HG02884 (cell line): ENCODE measurements at regions not wholly inside any gene's neighbourhood (a gene's known extent, or its start where the extent isn't known, plus 50 kb on each side); places are given as distances from the start of the nearest gene placed in this dataset.

ENCODE experiments used
- ATAC-seq: cut with Tn5 transposase; IDR thresholded peaks from one replicate; pipeline ENCODE4 v1.9.1; 2021; ENCODE audit warnings: mild to moderate bottlenecking, moderate library complexity; ENCODE audit not compliant: unreplicated experiment

DNA sequence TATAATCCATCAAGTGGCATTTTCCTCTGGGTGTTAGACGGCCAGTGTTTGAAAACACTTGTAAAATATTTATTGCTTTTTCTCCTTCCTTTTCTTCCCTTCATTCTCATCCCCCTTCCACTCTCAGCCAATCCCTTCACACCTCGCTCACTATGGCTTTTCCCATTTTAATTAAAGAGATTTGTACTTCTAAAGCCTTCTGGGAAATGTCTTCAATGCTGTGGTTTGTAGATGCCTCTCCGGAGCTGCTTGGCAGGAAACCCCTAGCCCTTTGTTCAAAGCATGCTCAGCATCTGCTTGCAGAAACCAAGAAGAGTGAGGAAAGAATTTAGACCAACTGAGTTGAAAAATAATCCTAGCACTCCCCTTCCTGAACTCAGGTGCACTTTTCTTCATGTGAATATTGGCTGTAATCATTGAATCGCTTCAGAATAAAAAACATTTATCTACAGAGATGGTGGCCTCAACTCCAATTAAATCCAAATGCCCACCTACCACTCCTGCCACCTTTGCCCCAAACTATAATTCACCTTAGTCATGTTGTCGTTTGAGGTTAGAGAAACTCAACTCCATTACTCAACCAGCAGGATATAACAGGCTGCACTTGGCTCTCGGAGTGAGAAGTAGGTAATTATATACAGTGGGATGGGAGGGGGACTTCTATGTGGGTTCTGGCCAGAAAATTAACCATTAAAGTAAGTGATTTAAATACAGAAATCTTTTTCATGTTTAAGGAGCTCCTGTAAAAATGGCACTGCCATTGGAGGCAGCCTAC is 659.4 kb upstream of the CAMK1G start:
- ATAC-seq = no peak

DNA sequence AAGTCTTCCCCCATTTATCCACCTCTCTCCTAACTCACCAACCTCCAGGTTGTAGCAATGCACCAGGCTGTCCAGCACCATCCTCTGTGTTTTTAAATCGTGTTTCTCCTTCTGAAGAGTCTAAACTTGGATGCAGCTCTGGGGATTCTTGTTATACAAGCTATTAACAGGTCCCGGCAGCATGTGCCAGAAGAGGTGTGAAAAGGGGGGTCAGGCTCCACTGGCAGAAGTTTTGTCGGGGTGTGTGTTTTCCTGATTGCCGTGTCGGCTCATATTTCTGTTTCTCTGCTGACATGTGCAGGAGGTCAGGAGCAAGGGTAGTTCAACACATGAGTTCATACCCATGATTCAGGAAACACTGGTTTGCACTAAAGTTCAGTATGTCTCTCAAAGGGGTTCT is 658.6 kb upstream of the CAMK1G start:
- ATAC-seq = no peak

DNA sequence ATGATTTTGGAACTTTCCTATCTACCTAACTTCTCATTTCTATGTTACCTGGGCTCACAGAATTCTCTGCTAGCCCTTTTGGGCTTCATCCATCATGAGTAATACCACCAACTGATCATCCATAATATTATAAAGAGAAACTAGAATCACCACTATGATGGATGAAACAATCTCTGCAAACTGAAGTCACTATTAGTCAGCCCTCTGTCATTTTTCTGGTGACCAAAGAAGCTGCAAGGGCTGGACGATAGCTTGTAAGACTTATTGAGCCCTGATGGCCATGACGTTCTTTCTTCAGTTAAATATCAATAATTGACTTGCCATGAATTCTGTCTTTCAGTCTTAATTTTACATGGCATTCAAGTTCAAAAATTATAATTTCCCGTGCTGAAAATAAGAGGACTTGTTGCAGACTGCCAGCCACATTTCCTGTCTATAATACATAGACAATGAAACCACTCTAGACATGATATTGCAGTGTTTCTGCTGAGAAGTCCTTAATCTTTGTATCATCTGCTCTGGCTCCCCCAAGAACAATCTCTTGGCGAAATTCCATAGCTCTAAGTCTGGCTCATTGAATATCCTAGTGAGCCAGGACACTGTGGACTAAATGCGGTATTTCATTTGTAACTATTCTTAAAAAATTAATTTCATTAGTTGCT is 655.0 kb upstream of the CAMK1G start:
- no peak for ATAC-seq

DNA sequence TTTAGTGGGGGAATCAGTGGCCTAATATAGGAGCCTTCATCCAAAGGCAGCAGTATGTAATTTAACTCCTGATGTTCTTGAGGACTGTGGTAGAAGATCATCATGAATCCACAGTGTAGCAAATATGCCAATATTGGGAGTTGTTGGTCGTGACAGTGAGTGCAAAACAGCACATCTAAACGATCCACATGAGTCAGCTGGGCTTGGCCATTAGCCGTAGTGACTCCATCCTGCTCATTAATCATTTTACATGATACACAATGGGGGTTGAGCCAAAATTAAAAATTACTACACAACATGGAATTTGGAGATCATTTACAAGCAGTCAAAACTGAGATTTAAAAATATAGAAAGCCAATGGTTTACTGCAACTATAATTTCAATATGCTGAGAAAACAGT is 653.9 kb upstream of the CAMK1G start:
- no peak for ATAC-seq

DNA sequence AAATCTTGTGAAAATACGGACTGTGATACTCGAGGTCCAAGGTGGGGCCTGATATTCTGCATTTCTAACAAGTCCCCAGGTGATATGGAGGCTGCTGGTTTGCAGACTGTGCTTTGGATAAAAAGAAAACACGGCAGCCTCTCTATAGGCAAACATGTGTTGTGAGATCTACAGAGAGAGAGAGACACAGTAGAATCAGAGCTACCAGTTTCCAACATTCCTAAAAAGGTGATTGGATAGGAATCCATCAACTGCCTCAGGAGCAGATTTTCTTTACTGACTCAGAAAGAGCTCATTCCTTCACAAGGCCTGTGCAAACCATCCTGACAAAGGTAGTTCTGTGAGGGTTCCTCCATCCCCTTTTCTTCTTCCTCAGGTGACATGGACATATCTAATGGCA is 651.6 kb upstream of the CAMK1G start:
- ATAC-seq = no peak

DNA sequence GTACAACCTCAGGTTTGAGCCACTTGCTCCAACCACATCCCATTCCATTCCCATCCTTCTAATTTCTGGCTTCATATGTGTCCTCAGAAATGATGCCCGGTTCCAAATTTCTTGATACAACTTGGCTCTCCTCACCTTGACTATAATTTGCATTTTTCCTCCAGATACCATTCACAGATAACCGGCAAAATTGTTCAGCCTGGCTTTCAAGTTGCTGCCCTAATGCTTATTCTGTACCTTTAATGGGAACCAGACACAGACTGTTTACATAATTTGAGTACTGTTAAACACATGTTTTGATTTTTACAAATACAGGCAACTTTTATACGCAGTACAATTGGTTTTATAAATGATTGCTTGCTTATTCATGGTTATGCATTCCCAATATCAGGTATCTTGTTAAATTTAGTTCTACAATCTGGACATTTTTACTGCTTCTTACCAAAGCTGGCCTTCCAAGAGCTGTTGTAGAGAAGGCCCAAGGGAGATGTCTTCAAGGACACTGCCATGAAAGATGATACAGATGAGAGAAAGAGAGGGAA is 649.5 kb upstream of the CAMK1G start:
- ATAC-seq = no peak

DNA sequence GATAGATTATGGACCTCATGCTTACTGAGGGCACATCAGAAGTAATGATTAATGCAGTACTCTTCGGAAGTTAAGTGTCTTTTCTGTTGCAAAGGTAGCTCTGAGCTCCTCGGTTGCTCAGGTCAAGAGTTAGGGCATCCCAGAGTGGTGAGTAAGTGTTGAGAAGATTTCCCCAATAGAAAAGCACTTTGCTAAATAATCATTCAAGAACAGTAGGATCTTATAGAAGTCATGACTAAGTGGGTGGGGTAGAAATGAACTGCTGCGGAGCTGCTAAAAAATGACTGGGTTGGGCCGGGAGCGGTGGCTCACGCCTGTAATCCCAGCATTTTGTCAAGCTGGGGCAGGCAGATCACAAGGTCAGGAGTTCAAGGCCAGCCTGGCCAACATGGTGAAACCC is 648.6 kb upstream of the CAMK1G start:
- ATAC-seq = no peak

DNA sequence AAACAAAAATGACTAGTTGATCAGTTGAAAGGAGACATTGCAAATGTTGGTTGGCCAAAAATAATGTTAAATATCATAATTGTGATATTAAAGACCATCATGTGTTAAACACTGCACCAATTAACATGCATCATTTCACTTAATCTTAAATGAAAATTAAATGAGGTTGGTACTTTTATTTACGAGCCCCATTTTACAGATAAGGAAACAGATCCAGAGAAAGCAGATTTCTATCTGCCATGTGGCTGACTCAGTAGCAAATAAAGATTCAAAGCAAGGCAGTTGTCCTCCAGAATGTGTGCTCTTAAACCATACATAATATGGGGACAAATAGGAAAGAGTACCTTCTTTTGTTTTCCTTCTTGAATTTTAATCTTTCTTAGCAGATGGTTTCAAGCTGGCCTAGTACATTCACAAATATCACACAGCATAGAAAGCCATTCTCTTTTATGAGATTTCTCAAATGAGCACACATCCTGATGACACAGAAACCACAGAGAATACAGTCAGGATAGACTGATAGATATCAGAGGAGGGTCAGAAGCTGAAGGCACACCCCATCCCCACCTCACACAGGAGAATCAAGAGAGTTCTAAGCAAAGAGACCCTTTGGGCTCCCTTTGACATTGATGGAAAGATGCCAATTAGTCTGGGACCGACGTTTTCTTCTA is 647.9 kb upstream of the CAMK1G start:
- no peak for ATAC-seq

DNA sequence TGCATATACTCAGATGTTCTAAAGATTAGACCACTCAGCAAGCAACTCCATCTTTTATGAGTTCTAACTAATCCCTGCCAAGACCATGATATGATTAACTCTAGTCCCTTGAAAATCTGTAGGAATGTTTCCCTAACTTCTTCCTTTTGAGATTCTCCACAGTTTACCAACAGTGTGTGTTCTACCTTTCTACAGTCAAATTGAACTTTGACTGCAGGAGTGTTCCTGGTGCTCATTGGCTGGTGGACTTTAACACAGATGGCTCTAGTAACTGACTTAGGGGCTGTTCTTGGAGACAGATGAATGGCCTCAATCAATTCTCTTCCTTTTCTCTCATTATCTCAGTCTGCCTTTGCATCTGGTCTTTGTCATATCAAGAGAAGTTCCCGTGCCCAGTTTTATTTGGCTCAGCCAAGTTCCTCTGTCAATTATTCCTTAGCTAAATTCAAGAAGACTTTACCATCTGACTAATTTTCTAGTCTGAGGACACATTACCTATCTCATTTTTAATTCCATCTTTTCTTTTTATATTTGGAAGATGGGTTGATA is 643.9 kb upstream of the CAMK1G start:
- no peak for ATAC-seq

DNA sequence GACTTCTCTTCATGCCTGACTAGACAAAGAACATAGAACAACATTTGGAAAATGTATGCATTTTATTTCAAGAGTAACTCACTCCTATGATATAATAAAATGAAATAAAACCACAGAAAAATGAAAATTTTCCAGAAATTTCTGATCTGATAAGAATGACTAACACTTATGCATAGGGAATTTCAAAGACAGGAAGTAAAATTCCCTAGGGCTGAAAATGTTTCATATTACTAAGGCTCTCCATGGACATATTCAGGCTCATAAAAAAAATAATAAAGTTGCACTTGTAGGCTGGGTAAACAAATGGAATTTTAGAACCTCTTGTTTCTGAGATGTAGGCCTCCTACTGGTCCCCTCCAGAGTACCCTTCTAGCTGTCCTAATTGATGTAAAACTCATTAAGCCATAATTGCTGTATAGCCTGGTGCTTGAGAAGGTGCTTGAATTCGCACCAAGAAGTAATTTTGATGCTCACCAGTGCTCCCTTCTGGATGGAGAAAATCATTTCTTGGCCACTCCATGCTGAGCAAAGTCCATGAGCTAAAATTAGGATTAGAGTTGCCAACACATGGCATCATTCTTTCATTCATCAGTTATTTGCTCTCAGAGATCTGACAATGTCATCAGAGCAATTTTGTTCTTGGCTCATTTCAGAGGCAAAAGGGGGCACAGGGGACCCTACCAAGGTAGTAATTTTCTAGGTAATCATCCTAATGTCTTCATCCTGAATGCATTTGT is 641.0 kb upstream of the CAMK1G start:
- ATAC-seq = no peak

DNA sequence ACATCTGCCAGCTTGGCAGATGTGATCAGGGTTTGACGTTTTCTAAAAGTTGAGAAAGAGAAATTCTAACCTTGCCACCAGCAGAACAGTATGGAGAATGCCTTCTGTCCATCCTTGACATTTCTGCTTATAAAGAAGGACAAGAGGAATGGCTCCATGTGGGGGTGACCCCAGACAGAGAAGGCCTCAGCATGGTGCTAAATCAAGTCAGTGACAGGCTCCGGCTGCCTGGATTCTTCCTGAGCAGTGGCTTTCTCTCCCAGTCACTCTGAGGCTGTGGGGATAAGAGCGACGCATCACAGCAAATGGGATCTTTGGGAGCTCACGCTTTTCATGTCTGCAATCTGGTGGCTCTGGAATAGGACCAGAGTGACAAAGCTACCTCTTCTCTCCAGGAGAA is 640.2 kb upstream of the CAMK1G start:
- ATAC-seq = no peak

DNA sequence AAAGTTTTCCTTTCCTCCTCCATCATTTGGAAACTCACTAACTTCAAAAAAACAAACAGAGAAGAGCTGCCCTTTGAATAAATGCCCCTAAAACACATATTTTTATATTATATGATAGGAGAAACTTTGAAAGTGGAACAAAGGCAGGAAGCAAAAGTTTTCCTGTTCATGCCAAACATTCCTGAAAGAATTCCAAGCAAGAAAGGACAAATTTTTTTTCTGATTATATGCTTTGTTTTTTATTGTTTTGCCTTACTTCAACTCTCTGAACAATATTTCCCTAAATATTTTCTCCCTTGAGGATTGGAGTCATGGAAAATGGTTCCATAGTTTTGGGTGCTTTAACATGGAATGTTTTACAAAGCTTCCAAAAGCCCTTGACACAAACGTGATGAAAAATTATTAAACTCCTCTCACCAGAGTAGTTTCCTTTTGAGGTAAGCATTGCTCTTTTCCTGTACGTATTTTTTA is 638.5 kb upstream of the CAMK1G start:
- no peak for ATAC-seq

DNA sequence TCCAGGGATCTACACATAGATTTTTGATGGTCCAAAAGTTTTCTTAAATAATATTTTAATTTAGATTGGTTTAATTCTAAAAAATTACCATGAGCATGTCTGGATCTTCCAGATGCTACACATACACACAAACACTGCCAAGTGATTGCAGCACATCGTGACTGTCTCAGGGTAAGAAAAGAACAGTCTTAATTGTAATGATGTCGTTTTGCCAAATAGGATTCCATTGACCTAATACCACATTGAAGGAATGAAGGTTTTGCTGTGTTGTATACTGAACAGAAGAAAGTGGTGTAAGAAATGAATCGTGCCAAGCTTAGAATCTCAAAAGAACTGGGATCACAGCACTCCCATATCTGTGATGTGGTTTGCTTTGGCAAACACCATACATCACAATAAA is 633.3 kb upstream of the CAMK1G start:
- ATAC-seq = no peak

DNA sequence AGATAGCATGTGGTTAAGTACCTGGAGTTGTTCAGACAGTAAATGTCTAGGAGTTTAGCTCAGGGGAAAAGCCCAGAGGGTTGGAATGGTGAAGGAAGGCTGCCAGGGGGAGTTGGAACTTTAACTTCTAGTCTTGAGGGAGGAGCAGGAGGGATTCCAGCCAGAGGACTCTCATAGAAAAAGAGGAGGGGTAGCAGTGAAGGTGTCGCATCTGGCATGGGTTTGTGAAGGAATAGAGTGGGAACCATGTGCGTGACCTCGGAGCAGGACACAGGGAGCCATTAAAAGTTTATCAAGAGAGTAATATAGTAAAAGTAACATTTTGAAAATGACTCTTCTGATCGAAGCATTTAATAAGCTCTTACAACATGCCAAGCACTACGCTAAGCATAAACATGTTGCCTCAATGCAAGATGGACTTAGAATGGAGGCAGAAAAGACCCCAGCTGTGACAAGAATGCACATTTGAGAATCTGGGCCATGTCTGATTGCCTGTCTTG is 632.4 kb upstream of the CAMK1G start:
- ATAC-seq = no peak

DNA sequence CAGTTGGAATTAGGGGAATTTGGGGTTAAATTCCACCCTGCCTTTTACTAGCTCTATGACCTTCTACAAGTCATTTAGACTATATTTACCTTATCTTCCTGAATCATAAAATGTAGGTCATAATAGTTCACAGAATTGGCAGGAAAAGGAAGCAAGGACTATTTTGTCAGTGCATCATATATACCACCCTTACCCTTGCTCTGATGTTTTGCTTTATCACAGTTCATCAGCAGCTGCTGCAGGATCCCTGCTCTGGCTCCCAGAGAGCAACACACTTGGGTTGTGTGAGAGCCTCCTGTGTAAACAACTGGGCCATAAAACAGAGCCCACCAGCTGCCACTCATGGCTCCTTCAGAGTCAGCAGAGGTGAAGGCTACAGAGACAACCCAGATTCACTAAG is 631.6 kb upstream of the CAMK1G start:
- ATAC-seq = no peak

DNA sequence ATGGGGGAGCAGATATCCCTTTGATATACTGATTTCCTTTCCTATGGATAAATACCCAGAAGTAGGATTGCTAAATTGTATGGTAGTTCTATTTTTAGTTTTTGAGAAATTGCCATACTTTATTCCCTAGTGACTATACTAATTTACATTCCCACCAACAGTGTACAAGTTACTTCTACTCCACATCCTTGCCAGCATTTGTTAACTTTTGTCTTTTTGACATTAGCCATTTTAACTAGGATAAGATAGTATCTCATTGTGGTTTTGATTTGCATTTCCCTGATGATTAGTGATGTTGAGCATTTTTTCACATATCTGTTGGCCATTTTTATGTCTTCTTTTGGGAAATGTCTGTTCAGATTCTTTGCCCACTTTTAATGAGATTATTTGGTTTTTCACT is 620.6 kb upstream of the CAMK1G start:
- ATAC-seq = no peak

DNA sequence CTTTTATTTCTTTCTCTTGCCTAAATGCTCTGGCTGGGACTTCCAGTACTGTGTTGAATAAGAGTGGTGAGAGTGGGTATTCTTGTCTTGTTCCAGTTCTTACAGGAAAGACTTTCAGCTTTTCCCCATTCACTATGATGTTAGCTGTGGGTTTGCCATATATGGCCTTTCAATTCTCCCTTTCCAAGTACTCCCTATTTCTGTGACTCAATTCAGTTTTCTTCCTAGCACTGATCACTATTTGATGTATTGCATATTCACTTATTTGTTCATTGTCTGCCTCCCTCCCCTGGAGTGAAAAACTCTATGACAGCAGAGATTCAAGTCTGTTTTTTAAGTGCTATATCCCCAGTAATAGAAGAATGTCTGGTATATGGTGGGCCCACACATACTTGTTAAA is 618.2 kb upstream of the CAMK1G start:
- ATAC-seq = no peak

DNA sequence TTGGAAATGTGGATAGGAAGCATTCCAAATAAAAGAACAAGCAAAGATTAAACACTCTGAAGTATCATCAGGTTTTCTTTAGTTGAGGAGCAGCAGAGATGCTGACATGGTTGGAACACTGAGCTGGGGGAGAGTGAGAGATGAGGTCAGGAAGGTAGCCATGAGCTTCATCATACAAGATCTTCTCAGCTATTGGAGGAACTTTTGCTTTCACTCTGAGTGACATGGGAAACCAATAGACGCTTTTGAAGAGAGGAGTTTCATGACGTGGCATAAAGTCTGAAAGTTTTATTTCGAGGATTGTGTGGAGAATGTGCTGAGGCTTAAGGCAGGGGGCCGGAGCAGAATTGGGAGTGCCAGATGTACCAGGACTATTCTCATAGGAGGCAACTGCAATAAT is 616.2 kb upstream of the CAMK1G start:
- no peak for ATAC-seq

DNA sequence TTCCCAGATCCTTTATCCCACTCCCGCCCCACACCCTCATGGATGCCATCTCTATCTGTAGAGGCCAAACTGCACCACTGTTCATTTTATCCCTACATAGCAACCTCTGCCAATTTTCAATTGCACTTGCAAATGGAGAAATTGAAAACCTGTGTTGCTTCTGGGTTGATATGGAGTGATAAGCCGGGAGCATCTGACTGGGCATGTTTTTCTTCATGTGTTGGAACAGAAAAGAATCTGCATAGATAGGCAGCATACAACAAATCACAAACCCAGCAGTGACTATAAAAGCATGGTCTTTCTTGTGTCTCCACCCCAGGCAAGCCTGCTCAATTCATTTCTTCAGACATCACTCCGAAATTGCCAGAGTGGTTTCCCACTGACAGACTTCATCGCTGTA is 608.8 kb upstream of the CAMK1G start:
- no peak for ATAC-seq

DNA sequence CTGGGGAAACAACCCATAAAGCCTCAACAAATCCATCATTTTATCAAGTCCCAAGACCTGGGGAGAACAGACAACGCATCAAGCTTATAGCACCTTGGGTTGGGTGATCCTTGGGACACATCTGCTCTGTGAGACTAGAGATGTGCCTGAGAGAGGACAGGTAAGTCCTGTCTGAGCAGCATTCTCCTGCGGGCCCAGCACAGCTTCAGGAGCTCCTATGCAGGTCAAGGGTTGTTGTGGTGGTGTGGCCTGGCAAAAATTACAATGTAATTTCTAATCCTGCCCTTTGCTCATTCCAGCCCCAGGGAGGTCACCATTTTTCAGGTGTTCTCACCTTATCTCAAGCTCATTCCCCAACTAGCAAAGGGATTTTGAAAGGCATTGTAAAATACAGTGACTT is 608.1 kb upstream of the CAMK1G start:
- no peak for ATAC-seq

DNA sequence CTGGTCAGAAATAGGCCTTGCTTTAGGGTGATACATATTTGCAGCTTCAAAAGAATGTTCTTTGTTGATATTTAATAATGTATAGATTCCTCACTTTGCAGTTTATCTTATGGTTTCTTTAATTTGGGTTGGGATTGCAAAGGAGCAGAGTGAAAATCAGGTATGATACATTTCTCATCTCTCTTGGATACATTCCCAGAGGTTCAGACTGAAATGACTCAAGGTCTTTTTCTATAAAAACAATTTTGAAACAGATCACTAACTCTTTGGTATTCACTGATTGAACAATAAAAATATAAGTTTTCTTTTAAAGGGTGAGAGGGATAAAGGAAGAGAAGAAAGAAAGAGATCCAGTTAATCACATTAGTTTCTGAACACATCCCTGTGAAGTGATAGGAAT is 606.5 kb upstream of the CAMK1G start:
- ATAC-seq = no peak
